H54 (cell line): ENCODE measurements at regions not wholly inside any gene's neighbourhood (a gene's known extent, or its start where the extent isn't known, plus 50 kb on each side); places are given as distances from the start of the nearest gene placed in this dataset.
"Not testable (repeated sequence)": the region's sequence is repeated elsewhere in the genome, so short reads cannot be mapped to it uniquely, and the experiment has no call there.

Experiments
- DNase-seq: peaks from one replicate; pipeline ENCODE4 v3.0.0; 2011; ENCODE audit warnings: low spot score, mixed read lengths; ENCODE audit not compliant: insufficient read length
- FAIRE-seq: peaks from 3 replicates; lab custom pipeline; 2011; peaks lifted over from hg19 to GRCh38; lab: Jason Lieb, UNC
- POLR2A ChIP-seq: IDR thresholded peaks from 2 replicates; pipeline ENCODE4 v1.6.1; 2011; ENCODE audit warnings: low read depth, mild to moderate bottlenecking, low read length

DNA sequence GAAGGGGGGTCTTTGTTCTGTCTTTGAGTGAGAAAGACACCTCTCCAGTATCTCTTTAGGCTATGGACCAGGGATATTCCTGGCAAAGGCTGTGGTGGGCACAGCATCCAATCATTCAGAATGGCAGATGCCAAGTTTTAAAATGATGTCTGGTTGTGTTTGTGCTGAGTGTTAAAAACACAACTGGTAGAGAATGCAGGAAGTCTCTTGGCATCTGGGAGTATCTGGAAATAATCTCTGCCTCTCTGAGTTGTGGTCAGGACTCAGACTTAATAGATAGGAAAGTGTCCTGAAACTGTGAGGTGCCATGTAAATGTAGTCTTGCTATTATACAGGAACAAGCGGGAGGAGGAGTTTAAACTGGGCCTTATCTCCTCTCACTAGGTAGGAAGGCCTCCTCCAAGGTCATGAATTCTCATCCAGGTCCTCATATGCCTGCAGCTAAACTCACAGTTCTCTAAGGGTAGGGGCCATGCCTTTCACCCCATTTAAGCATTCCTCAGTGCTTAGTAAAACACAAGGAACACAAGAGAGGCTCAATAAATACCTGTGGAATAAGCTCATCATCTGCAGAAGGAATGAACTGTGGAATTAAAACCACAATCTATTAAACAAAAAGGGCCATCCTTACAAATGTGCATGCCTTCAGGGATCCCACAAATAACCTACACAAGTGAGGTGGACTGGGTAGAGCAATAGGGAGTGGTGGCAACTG lies 317.6 kb downstream of the CBLN1 start:
- TF ChIP-seq POLR2A, result no peak
- FAIRE-seq (peak; percentile 83), DNase-seq (peak; percentile 70)

DNA sequence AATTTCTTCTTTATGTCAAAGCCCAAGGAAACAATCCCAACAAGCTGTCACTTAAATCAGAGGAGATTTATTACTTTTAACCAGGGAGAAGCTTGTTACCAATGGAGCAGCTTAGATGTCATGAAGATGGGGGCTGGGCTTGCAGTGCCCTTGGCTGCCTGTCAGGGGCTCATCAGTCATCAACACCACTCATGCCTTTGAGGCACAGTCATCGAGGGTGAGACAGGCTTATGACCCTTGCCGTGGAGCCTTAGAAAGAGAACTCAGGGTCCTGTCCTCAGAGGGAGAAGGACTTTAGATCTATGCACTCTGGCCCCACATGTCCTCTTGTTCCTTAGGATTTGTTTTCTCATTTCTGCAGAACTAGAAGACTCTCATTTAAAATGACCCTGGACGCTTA lies 318.3 kb downstream of the CBLN1 start:
- FAIRE-seq, result no peak
- DNase-seq, result peak; percentile 60
- TF ChIP-seq POLR2A, result no peak

GRCh38 chr16:48961546-48961945 lies 320.1 kb downstream of the CBLN1 start:
- no peak for TF ChIP-seq POLR2A
- DNase-seq, result no peak
- FAIRE-seq, result no peak

GRCh38 chr16:48960830-48961229 lies 320.8 kb downstream of the CBLN1 start:
- no peak for TF ChIP-seq POLR2A
- DNase-seq (no peak), FAIRE-seq (no peak)

DNA sequence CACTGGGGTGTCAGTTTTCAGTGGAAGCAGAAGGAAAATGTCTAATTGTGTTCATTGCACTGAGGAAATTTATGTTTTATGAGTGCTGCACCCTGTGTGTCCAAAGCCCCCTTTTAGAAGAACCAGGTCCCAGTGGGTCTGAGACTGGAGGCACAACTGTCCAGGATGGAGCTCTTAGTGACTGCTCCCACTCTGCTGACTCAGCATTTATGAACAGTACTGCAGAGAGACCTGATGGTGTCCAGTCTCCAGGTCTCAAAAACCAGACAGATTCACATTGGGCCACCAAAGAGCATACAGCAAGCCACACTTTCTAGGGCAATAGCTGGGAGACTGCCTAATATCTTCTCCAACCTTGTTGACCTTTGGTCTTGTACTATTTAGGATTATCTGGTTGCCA lies 321.9 kb downstream of the CBLN1 start:
- no peak for DNase-seq
- no peak for FAIRE-seq
- no peak for TF ChIP-seq POLR2A

DNA sequence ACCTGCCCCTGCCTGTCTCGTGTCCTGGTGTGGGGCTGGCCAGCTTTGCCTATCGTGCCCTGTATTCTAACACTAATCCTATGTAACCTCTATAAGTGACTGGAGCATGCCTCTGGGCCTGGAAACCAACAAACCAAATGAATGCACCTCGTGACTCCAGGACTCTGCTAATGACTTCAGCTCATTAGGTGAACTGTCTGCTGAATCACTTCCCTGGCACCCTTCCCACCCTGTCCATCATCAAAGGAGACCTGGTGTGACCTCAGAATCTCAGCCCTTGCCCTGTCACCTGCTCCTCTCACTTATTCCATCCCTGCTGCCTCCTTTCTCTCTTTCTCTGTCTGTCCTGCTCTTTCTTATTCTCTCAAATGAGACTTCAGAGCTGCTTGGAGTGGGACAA lies 322.4 kb downstream of the CBLN1 start:
- no peak for TF ChIP-seq POLR2A
- DNase-seq (no peak), FAIRE-seq (no peak)

DNA sequence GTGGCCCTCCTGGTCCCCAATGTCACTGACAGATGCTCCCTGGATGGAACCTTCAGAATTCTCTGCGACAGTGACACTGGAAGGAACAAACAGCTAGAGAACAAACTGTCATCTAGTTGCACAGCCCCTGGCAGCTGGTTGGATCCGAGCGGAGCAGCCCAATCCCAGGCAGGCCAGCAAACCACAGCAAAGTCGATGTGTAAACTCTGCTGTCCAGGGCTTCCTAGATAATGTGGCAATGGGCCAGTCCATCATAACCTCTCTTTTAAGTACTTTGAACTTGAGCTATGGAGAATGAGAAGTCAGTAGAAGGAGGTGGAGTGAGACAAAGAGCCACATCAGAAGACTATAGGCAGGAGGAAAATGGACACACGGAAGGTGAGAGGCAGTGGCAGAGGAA lies 323.0 kb downstream of the CBLN1 start:
- FAIRE-seq (no peak), DNase-seq (no peak)
- no peak for TF ChIP-seq POLR2A

GRCh38 chr16:48956620-48957019 lies 325.0 kb downstream of the CBLN1 start:
- DNase-seq, result no peak
- TF ChIP-seq POLR2A, result no peak
- no peak for FAIRE-seq

DNA sequence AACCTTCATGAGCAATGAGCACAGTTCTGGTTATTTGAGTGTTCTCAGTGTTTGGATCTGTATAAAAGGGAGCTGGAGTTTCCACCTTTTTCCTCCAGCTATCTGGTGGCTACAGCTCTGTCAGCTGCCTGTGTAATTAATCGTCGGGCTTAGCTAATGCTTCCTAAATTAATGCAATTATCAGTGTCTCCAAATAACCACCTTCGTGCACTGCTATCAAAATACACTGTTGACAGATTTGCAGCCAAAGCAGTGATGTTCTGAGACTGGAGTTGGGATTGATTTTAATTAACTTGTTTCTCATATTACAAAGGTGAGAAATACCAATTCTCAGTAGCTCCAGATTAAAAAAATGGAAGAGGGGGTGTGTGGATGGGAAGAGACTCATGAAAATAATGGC lies 325.8 kb downstream of the CBLN1 start:
- no peak for FAIRE-seq
- no peak for DNase-seq
- no peak for TF ChIP-seq POLR2A

- not testable (repeated sequence) for FAIRE-seq, DNase-seq
These were observed 330.0 kb downstream of the CBLN1 start for GRCh38 chr16:48951621-48952125.

DNA sequence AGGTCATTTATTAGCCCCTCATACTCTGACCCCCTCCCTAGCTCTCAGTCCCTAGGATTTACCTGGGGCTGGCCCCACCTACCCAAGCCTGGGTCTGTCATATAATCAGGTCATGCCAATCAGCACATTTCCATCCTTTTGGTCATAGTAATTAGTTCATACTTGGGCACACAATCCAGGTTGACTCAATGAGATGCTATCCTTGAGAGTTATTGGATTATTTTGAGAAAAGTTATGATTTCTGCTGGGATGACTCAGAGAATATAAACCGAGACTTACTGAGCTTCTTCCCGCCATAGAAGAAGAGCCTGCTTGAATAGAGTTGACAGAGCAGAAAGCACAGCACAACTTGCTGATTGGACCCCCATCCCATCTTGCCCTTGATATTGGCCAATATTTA lies 331.5 kb downstream of the CBLN1 start:
- DNase-seq (no peak), FAIRE-seq (no peak)
- TF ChIP-seq POLR2A, result no peak

GRCh38 chr16:48949636-48950035 lies 332.0 kb downstream of the CBLN1 start:
- peak; percentile 48 for FAIRE-seq
- no peak for TF ChIP-seq POLR2A
- no peak for DNase-seq

DNA sequence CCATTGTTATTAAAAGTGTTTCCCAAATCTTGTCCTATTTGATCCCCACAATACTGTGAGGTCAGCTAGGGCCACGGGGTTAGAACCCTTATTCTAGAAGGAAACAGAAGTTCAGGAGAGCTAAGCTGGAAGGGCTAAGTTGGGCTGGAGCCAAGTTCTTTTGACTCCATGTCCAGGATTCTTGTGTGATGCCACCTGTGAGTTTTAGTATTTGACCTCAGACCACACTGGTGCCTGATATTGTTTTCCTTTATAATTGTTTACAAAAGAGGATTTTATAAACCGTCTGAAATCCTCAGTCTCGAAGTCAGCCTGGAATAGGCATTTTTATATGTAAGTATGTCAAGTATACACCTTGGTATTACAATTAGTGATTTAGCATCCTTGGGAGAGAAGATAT lies 332.7 kb downstream of the CBLN1 start:
- FAIRE-seq, result no peak
- DNase-seq, result no peak
- TF ChIP-seq POLR2A, result no peak

DNA sequence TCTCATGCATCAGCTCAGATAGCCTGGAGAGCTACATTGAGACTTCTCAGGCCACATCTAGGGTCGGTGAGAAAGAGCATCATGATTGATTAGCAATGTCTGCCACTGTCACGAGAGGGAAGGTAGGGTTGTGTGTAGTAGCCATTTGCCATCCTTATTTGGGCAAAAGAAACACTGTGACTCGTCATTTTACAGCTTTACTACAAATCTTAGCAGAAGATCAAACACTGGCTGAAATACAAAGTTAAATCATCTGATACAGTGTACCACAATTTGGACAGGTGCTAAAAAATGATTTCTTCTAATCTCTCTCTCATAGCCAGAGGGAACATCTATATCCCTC lies 334.3 kb downstream of the CBLN1 start:
- DNase-seq (no peak), FAIRE-seq (peak; percentile 23)
- no peak for TF ChIP-seq POLR2A

DNA sequence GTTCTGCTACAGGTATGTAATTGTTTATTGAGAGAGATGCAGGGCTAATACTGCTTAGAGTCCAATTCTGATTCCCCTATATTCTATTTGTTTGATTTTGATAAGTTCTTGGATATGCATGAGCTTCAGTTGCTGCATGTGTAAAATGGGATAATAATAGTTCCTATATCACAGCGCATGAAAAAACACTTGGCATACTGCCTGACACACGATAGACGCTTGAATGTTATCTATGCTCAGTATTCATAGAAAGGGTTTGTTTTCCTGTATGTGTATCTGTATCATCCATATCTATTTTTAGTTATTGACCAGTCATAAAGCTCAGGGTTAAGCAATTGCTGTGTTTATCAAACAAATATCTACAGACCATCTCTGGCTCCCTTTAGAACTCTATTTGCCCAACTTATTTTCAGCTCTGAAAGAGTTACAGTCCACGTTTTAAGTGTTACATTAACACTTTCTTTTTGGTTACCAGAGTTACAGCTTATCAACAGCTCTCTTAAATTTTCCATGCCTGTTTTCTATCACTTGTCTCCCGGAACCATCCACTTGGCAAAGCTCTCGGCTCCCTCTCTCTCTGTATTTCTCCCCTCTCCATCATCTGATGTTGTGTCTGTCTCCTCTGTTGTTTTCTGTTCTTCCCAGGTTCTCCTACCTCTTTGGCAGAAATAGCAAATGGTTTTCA lies 334.8 kb downstream of the CBLN1 start:
- no peak for DNase-seq
- TF ChIP-seq POLR2A, result no peak
- FAIRE-seq, result no peak
